NCI-H2081 (cell line): ENCODE measurements at regions not wholly inside any gene's neighbourhood (a gene's known extent, or its start where the extent isn't known, plus 50 kb on each side); places are given as distances from the start of the nearest gene placed in this dataset.
"Not testable (repeated sequence)": the region's sequence is repeated elsewhere in the genome, so short reads cannot be mapped to it uniquely, and the experiment has no call there.

ENCODE experiments used
- DNase-seq, 2 experiments: peaks; one replicate each; lab custom pipeline; 2025; lab: John Stamatoyannopoulos, UW

DNA sequence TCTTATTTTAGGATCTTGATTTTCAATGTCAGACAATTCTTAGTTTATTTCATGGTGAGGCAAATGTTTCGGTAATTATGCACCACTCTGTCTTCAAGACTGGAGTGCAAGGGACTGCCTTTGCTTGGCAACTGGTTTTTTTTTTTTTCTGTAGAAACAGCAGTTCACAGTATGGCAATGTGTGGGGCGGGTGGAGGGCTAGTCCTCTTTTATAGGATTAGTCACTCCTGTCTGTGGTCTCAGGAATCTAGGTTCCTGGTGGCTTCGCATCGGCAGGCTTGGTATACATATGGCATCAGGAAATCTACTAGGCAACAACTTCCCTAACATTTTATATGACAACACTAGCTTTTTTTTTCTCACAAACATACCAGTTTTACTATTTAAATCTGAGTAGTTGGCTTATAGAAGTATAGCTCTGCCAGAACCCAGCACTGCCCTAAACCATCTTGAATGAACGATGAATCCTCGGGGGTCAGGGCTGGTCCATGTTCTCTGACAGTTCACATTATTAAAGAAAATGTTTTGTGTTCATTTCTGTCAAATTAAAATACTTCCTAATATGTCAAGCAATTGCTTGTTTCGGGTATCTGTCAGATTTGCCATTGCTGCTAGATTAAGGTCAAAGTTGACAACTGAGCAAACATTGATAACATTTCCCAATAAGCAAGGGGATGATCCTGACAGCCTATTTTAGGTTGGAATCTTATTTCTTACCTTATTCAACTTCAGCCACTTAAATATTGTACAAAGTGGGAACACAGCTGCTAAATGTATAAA, 289.7 kb upstream of the VSTM2A start:
- no peak for DNase-seq

DNA sequence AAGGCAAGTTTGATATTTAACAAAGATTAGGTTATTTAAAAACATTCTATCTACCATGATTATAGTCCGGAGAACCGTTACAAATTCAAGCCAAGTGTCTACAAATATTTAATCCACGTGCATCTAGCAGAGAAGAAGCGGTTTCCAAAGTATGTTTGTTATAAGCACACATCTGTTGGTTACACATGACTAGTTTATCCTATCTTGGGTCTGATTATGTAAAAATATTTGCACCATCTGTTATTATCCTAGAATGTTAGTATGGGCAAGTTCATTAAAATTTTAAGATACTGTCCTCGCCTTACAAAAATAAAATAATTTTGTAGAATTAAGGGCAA, 289.2 kb upstream of the VSTM2A start:
- DNase-seq: no peak

DNA sequence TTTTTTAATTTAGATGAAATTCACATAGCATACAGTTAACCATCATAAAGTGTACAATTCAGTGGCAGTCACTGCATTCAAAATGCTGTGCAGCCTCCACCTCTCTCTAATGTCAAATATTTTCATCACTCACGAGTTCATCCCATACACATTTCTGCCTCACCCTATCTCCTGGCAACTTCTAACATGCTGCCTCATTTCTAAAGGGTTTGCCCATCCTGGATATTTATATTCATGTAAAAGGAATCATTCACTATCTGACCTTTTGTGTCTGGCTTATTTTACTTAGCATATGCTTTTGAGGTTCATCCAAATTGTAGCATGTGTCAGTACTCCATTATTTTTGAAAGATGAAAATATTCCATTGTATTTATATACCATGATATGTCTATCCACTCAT, 286.9 kb upstream of the VSTM2A start:
- DNase-seq: no peak

DNA sequence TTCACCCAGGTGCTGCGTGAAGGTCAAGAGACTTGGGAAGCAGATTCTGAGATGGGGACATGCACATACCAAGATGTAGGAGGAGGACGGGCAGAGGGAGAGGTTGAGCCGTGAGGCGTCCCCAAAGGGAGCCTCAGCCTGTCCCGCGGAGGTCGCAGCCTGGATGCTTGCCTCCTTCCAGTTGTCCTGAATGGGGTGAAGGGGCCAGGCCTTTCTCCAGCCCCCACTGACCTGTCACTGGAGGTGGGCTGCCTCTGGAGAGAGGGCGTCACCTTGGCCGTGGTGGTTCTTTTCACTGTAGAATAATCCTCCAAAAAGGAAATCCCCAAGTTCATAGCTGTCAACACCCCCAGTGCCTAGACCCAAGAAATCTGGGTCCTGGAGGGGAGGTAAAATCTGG, 283.0 kb upstream of the VSTM2A start:
- no peak for DNase-seq

DNA sequence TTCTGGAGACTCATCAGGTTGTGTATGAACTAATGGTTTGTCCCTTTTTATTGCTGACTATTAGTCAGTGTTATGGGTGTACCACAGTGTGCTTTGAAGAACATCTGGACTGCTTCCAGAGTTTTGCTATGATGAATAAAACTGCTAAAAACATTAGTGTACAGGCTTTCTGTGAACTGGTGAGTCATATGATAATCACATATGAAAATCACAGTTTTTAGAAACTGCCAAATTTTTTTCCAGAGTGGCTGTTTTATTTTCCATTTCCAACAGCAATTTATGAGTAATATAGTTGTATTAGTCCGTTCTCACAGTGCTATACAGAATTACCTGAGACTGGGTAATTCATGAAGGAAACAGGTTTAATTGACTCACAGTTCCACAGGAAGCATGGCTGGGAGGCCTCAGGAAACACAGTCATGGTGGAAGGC, 281.2 kb upstream of the VSTM2A start:
- no peak for DNase-seq

DNA sequence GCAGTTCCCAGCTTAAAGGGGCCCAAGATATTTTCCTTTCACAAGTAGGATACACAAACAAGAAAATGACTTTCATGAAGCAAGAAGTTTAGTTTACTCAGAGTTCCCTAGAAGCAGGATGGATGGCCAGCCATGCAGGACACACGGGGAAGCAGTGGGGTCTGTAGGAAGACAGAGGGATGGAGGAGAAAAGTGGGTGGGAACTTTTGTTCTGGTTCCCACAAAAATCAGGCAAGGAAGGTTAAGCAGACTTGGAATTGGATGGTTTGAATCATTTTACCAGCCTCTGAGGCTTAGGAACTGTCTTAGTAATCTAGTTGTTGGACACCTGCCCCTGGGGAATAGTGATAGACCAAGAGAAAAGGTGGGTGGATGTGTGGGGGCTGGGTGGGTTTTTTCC, 263.3 kb upstream of the VSTM2A start:
- DNase-seq: no peak

DNA sequence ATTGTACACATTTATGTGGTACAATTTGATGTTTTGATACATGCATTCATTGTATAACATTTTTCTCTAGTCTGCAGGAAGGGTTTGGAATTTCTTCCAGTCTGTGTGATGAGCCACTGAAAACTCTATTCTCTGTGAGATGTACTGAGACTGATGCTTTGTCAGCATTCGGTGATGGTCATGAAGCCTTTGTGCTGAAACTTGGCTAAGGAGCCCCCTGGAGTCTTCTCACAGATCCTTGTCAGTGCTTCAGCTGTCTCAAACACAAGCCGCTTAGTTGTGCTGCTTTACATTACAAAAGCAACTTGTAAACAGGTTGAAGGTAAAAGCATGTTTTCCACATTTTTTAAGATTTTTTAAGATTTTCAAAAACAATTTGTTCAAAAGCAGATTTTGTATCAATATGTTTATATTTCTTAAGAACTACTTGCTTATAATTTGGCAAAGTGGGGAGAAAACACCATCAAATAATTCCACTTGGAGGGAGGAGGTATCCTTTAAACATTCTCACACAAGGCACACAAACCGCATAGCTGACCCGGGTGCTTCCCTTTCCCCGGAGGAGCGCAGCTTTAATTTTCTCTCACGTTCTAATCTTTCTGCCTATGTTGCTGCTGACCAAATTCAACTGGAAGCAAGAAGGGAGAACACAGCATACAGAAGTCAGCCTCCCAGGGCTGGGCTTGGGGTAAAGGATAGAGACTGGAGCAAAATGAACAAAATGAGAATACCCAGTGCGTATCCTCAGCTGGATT, 249.8 kb upstream of the VSTM2A start:
- no peak for DNase-seq

DNA sequence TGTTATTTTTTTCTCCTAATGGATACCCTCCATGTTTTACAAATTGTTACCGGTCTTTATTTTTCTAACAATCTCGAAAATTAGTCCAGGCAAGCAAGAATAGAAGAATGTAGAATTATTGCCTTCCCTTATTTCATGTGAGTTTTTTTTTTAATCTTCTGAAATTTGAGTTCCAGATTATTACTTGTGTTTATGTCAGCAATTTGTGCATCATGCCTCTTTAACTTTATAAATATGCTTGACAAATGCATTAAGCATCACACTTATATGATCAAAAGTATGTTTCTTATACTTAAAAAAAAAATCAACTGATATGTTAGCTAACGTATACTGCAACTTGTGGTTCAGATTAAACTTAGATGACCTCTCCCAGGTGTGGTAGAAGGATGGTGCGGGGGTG, 242.7 kb upstream of the VSTM2A start:
- no peak for DNase-seq

DNA sequence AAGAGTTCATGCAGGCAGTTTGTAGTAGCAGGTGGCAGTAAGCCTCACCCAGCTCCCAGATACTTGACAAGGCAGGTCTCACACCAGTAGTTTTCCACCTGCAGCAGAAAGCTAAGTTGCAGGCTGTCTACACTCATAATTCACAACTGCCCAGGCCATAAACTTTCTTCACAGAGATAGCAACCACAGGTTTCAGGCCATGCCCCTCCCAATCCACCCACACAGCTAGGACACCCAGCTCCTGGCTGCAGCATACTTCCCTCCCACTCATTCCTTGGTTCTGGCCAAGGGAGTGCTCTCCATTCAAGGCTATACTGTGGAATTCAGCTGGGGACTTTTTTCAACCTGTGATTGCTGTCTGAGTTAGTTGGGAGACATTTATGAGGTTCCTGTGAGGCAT, 226.2 kb upstream of the VSTM2A start:
- DNase-seq: not testable (repeated sequence)

DNA sequence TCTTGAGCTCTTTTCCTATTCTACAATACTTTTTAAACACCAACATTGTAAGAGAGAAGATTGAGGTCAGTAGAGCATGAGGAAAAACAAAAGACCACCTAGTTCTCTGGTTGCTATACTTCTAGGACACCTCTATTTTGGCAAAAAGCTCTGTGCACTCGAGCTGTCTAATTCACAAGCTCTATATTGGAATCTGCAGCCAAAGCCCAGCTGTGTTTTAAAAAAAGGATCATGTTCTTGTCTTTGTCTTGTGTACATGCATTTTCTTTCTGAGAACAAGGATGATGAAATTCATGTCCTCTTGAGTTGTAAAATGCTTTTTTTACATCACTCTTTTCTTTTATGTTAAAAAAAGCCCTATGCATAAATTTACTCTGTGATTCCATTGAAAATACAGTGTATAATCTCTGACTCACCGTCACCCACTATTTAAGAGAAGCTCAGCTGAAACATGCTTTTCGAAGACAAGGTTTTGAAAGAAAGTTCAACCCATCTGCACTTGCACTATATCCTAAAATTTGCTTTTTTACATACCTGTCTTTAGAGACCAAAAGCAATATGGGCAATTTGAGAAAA, 215.5 kb upstream of the VSTM2A start:
- no peak for DNase-seq

DNA sequence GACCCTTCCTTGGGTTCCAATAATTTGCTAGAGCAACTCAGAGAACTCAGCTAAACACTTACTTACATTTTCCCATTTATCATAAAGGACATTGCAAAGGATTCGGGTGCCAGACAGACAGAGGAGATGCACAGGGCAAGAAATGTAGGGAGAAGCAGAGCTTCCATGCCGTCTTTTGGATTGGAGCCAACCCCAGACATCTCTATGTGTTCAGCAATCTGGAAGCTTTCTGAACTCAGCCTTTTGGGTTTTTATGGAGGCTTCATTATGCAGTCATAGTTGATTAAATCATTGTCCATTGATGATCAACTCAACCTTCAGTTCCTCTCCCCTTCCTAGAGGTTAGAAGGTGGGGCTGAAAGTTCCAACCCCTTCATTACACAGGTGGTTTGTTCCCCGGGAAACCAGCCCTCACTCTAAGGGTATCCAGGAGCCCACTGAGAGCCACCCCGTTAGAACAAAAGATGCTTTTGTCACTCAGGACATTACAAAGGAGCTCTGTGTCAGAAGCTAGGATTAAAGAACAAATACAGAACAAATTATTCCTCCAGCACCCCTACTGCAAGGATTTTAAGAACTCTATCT, 211.9 kb upstream of the VSTM2A start:
- DNase-seq: no peak

DNA sequence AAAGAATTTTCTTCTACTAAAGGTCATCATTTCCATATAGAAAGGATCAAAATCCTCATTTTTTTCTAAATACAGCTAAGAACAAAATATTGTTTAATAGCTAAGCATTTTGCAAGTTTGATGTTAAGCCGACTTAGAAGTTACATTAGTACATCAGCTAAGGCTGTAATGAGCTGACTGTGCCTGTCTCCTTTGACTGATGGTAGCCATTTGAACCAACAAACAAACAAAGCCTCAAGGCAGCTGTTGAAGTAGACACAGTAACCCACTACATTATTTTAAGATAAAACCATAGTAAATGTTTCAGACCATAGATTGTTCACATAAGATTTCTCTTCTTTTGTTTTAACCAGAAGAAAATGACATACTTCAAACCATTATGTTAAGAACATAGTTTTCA, 210.9 kb upstream of the VSTM2A start:
- DNase-seq: no peak

DNA sequence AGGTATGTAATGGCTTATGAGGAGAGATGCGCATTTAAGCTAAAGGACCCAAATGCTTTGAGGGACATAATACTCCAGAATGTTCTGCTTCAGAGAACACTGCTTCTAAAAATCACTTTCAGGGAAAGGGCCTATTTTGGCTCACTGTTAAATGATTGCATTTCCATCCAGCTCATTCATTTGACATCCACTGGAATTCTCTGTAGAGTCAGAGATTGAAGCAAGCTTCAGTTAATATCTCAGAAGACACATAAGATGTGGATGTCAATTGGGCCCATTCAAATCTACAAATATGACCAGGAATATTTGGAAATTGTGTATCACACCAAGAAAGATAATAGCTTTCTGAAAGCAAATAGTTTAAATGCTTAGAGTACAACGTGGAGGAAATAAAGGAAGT, 209.9 kb upstream of the VSTM2A start:
- DNase-seq: no peak

DNA sequence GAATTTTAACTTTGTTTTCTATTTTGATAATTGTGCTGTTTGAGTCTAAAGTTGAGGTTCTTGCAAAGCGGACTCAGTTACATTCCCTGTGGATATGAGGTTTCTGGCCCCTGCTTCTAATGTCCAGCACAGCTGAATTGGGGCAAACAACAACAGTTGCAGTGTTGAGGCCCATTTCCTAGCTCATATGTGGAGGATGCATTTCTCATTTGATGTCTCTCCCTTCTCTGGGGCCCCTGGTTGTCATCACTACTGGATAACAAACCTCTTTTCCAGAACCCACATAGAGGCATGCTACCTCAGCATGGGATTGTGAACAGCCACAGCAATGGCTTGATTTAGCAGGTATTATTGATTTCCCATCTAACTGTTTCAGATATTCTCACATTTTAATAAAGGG, 208.2 kb upstream of the VSTM2A start:
- DNase-seq: no peak

DNA sequence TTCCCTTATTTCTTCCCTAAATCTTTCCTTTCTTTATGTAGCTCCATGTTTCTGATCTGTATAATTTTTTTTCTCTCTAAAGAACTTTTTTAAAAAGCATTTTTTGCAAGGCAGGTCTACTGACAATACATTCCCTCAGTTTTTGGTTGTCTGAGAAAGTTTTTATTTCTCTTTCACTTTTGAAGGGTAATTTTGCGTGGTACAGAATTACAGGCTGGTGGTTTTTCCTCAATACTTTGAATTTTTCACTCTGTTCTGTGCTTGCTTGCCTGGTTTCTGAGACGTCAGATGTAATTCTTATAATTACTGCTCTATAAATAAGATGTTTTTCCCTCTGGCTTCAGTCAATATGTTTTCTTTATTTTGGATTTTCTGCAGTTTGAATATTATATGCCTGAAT, 205.4 kb upstream of the VSTM2A start:
- DNase-seq: no peak

DNA sequence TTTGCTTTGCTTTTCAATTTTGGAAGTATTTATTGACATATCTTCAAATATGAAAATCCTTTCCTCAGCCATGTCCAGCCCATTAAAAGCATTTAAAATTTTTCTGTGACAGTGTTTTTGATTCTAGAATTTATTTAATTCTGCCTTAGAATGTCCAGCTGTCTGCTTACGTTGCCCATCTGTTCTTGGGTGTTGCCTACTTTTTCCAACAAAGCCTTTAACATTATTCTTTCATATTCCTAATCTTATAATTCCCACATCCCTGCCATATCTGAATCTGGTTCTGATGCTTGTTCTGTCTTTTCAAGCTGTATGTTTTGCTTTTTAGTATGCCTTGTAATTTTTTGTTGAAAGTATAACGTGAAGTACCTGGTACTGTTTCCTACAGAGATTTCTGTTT, 204.7 kb upstream of the VSTM2A start:
- no peak for DNase-seq

DNA sequence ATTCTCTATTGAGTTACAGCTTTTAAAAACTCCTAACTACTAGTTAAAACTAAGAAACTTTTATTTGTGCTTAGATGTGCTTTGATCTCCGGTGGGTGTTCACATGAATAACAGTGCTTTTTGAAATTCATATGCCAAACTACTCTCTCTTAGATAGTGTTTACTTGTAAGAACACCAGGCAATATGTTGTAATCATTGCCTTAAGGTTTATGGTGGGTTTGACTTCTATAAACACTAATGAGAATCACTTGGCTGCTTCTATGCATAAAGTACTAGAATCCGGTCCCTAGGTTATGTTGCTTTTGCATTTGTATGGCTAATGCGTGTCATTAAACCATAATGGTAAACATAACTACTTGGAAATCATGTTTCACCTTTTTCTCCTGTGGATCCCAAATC, 203.9 kb upstream of the VSTM2A start:
- DNase-seq: no peak

DNA sequence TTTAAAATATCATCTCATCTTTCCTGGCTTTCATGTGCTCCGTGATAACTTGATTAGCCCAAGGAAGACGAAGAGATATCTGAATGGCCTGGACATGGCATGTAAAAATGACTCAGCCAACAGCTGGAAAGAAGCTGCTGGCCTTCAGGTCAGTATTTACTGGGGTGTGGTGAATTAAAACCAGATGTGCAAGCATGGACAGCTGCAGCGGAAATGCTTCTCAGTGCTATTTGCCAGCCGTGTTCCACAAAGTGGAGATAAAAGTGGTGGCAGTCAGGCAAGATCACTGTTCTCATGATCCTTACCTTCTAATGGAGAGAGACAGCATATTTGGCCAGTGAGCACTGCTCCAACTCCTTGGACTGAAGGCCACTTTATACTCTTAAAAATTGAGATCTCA, 203.1 kb upstream of the VSTM2A start:
- no peak for DNase-seq

DNA sequence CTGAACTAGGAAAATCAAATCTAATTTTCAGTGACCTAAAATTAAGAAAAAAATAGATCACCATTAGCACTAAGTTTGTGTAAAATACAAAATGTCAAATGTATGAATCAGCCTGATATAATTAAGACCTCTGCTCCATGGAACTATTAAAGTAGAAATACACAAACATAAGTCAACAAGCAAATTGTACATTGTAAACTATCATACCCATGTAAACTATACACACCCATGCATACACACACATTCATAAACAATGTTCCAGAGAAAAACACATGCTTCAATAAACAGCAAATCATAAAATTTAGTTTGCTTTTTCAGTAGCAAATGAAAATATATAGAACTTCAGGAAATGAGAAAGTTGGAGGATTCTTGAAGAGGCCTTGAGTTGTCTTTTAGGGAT, 199.7 kb upstream of the VSTM2A start:
- no peak for DNase-seq

DNA sequence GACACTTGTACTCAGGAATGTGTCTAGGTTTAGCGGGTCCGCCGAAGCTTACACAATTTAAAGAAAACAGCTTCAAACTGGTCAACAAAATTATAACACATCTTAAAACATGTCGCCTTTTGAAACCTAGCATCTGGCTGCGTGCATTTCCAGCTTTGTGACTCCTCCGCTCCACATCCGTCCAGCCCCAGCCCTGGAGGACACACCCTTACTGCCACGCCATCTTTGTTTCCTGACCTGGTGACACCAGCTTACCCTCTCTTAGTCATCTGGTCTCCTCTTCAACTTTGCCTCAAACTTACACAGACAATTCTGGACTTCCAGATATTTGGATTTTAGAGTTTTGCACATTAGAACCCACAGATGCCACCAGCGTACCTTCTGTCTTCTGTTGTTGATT, 198.7 kb upstream of the VSTM2A start:
- no peak for DNase-seq

DNA sequence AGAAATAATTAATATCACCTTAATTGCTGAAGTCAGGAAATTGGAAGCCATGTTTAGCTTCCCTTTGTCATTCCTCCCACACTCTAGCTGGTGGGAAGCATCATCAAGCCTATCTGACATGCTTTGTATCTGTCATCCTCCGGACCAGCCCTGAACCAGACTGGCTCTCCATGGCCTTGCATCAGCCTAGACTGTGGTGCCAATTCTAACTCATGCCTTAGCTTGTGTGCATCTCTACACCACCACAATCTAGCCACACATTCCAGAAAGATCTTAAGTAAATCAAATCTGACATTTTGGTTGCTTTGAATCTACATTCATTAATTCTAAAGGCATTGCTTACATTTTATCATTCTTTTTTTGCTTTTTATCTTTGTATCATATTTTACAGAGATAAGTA, 196.4 kb upstream of the VSTM2A start:
- DNase-seq: no peak

DNA sequence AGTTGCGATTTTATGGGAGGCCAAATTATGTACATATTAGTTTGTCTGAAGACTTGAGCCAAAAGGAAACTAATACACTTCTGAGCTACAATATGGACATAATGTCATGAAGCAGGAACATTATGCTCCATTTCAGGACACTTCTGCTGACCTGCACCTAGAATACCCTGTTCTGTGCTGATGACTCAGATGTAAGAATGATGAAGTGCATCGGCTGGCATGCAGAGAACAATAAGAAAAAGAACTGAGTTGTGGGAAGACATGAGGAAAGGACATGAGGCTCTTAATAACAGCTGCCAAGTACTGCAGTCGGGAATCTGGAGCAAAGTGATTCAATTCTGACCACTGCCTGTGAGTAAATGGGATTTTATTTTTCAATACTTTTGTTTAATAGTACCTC, 192.9 kb upstream of the VSTM2A start:
- no peak for DNase-seq

DNA sequence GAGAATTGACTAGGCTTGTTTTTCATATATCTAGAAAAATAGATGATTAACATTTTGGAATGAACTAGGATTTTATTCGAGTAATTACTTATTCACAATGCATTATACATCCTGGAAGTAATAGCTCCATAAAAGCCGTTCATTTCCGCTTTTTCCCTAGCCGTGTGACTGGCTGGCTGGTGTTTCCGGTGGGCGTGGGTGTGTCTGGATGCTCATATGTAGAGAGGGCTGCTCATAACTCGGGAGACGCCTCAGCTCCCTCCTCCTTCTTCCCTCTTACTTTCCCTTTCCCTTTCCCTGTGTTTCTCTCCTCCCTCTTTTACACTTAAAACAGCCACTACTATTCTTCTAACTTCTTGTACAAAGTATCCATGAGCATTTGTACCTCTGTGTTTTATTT, 187.7 kb upstream of the VSTM2A start:
- no peak for DNase-seq
